GM21619 (cell line): ENCODE measurements at regions not wholly inside any gene's neighbourhood (a gene's known extent, or its start where the extent isn't known, plus 50 kb on each side); places are given as distances from the start of the nearest gene placed in this dataset.
"Not testable (repeated sequence)": the region's sequence is repeated elsewhere in the genome, so short reads cannot be mapped to it uniquely, and the experiment has no call there.

Experiments
- ATAC-seq: cut with Tn5 transposase; IDR thresholded peaks from one replicate; pipeline ENCODE4 v1.9.1; 2021; ENCODE audit not compliant: unreplicated experiment

- no peak for ATAC-seq
Observed at GRCh38 chr3:72052841-72053409, 268.0 kb upstream of the PROK2 start.

DNA sequence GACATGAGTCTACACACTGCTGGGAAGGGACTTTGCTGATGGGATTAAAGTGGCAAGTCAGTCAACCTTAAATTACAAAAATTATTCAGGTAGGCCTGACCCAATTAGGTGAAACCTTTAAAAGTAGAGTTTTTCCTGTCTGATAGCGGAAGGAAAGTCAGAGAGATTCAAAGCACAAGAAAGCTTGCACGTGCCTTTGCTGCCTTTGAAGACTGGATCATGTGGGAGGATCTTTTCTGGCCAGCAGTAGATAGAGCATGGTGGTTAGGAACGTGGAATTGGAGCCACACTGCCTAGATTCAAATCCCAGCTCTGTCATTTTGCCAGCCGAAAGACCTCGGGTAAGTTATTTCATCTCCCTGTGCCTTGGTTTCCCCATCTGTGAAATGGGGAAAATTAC, 265.8 kb upstream of the PROK2 start:
- ATAC-seq: no peak

GRCh38 chr3:72050048-72050632, 265.2 kb upstream of the PROK2 start:
- no peak for ATAC-seq

DNA sequence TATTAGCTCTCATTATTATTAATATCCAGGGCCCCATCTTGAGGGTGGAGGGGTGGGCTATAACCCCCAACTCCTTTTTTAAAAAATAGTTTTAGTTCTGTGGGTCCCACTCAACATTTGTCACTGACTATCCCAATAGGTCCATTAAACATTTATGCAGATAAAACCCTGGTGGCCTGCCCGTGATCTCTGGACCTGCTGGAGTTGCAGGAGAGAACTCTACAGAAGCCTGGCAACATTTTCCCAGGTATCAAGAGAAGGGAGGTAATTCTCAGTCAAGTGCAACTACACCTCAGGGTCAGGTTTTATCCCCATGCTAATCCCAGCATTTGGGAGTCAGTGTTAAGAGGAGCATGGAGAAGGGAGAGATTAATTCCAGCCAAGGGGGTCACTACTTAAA, 264.4 kb upstream of the PROK2 start:
- no peak for ATAC-seq

GRCh38 chr3:72048873-72049272, 263.9 kb upstream of the PROK2 start:
- ATAC-seq: no peak

DNA sequence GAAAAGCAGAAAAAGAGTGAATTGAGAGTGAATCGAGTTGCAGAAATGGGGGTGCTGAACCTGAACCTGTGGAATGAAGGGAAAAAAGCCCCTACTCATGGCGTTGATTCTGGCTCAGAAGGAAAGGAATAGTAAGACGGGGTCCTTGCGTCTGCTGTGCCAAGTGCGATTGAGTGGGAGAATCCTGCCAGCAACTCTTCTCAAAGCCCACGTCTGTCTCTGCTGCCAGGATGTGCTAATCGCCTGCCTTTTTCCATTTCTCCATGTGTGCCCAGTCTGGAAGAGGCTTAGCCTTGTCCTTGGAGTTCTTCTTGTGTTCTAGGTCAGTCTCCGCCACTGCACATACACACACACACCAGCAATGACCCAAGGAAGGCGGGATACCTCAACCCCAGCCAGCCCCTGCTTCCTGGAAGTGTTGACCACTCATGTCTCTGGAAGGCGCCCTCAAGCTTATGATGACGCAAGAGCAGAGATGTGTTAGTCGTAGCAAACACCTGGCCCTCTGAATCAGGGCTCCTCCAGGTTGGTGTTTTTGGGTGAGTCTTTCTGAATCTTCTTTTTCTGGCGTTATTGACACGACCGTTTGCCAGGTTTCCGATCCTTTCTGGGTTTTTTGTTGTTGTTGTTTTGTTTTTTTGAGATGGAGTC, 262.4 kb upstream of the PROK2 start:
- ATAC-seq: no peak

DNA sequence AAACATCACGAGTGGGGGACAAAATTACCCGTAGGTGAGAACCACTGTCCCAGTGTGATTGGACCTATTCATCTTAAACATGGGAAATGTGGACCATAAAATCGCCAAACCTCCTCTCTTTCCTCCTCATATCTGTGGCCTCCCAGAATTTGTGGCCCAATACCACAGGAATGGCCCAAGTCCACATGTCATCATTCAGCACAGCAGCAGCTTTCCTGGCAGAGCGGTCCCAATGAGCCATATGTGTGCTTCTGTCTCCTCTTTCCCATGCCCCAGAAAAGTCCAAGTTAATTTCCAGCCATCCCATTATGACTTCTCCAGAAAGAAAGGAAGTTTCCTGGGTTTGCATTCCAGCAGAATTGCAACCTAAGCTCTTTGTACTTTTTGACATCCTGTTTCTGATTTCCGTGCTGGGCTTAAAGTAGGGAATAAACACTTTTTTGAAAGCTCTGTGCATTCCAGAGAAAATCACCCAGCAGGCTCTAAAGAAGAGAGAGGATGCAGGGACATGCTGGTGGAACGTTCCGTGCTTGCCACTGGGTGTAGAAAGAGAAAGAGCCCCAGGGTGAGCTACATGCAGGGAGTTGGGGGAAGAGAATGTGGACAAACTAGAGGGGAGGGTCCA, 259.4 kb upstream of the PROK2 start:
- no peak for ATAC-seq

GRCh38 chr3:72043204-72044133, 258.5 kb upstream of the PROK2 start:
- no peak for ATAC-seq

GRCh38 chr3:72042397-72043203, 257.7 kb upstream of the PROK2 start:
- no peak for ATAC-seq

- no peak for ATAC-seq
Observed at GRCh38 chr3:72041511-72041910, 256.6 kb upstream of the PROK2 start.

DNA sequence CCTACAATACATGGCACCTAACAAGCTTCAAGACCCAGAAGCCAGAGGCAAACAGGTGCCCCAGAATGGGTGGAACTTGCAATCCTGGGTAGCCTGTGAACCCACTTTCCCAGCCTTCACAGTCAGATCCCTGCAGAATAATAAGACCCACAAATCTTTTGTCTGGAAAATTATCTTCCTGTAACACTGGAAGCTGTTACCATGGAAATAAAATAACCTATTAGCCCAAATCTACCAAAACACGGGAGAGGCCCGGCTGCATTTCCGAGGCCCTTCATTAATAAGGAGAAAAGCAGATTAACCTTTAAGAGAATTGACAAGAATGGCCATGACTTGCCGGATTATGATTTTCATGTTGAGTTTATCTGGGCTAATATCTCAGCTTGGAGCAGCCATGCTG, 256.1 kb upstream of the PROK2 start:
- no peak for ATAC-seq

- no peak for ATAC-seq
Observed at GRCh38 chr3:72039677-72040076, 254.7 kb upstream of the PROK2 start.

GRCh38 chr3:72036899-72037298, 252.0 kb upstream of the PROK2 start:
- ATAC-seq: no peak

DNA sequence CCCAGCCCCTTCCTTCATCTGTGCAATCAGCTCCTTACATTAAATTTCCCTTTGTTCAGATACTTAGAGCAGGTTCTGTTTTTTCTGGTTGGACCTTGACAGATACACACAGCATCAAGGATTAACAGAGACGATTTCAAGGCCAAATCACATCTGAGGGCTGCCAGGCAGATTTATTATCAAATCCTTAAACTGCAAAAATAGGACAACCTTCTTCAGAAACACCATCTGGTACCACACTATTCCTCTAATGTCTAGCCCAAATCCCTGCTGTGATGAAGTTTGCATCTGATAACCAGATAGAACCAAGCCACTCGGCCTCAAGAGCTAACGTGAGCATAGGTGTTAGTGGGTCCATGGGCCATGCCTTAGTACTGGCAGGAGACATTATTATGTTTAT, 250.7 kb upstream of the PROK2 start:
- no peak for ATAC-seq

DNA sequence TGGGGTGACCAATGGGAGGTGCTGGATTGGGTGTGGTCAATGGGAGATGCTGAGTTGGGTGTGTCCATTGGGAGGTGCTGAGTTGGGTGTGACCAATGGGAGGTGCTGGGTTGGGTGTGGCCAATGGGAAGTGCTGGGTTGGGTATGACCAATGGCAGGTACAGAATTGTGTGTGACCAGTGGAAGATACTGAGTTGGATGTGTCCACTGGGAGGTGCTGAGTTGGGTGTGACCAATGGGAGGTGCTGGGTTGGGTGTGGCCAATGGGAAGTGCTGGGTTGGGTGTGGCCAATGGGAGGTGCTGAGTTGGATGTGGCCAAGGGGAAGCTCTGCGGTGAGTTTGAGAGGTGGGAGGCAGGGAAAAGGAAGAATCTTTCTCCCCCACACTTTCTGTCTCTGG, 250.0 kb upstream of the PROK2 start:
- ATAC-seq: no peak

- ATAC-seq: no peak
Observed at GRCh38 chr3:72033666-72034428, 248.9 kb upstream of the PROK2 start.

DNA sequence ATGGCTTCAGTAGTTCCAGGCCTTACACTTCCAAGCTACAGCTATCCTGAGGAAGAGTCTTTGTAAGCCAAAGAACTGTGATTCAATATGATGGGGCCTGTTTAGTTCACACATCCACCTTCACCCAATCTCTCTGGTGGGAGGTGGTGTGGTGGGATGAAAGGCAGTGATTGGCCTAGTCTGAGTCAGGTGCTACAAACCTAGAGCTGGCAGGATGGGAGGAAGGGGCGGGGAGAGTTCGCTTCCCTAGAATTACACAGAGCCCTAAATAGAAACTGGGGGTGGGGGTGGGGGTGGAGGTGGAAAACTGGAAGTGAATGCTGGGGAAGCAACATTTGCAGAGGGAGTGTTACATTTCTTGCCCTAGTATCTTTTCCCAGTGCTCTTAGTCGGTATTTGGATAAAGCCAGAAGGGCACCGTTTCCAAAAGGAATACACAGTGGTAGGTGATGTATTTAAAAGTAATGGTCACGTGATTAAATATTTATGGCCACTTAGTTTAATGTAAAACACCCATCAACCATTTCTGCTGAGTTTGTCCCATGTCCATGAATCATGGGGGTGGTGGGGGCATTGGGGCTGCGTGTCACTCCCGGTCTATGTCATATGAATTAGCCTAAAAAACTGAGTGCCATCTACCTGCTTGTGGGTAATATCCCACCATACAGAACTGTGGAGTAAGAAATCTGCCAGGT, 247.6 kb upstream of the PROK2 start:
- ATAC-seq: no peak

- no peak for ATAC-seq
Observed at GRCh38 chr3:72031581-72031980, 246.6 kb upstream of the PROK2 start.

DNA sequence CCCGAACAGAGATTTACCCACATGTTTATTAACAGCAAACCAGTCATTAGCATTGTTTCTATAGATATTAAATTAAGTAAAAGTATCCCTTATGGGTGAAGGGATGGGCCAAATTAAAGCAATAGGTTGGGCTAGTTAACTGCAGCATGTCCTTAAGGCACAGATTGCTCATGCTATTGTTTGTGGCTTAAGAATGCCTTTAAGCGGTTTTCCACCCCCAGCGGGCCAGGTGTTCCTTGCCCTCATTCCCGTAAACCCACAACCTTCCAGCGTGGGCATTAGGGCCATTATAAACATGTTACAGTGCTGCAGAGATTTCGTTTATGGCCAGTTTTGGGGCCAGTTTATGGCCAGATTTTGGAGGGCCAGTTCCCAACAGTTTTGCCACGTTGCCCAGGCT, 245.3 kb upstream of the PROK2 start:
- not testable (repeated sequence) for ATAC-seq
